Activated CD8-positive, alpha-beta T cell treated with anti-CD3 and anti-CD28 coated beads for 36 hours (primary cell): ENCODE measurements at regions not wholly inside any gene's neighbourhood (a gene's known extent, or its start where the extent isn't known, plus 50 kb on each side); places are given as distances from the start of the nearest gene placed in this dataset.

Source experiments
- ATAC-seq: fragments of 200-7000 bp; cut with Tn5 transposase; one replicate; pipeline ENCODE4 v1.10.0; 2021; ENCODE audit warnings: mild to moderate bottlenecking, moderate library complexity
- CTCF ChIA-PET: fragments of 350-600 bp; sonication (Branson Sonifier 250); formaldehyde crosslinking; loops from one replicate; lab custom pipeline; 2021; ENCODE audit warnings: antibody characterized with exemption; lab: Charles Lee
- POLR2A ChIA-PET: fragments of 350-600 bp; sonication (Branson Sonifier 250); formaldehyde crosslinking; loops from one replicate; lab custom pipeline; 2021; ENCODE audit warnings: antibody characterized with exemption; lab: Charles Lee
- DNase-seq: peaks from one replicate; pipeline ENCODE4 v3.0.0-alpha.2; 2020
- H3K27ac Mint-ChIP-seq: one replicate; pipeline ENCODE4 v1.8.0; 2021; ENCODE audit warnings: mild to moderate bottlenecking, mixed read lengths
- H3K27me3 Mint-ChIP-seq: one replicate; pipeline ENCODE4 v1.8.0; 2021; ENCODE audit warnings: mixed read lengths
- H3K36me3 Mint-ChIP-seq: one replicate; pipeline ENCODE4 v1.8.0; 2021; ENCODE audit warnings: low read depth, mixed read lengths
- H3K4me1 Mint-ChIP-seq: one replicate; pipeline ENCODE4 v1.8.0; 2021; ENCODE audit warnings: low read depth, mixed read lengths
- H3K4me3 Mint-ChIP-seq: one replicate; pipeline ENCODE4 v1.8.0; 2021; ENCODE audit warnings: mild to moderate bottlenecking, moderate library complexity, mixed read lengths
- H3K9me3 Mint-ChIP-seq: one replicate; pipeline ENCODE4 v1.8.0; 2021; ENCODE audit warnings: mixed read lengths
- intact Hi-C: fragments of 100-400 bp; cut with micrococcal nuclease; formaldehyde crosslinking; loops from one replicate; pipeline ENCODE4 v1.10.0; 2022
- TF ChIP-seq, protein P1 (sequence below): fragments of 200-600 bp; IDR thresholded peaks from one replicate; pipeline ENCODE4 v1.8.0; 2022; ENCODE audit warnings: antibody characterized with exemption, mild to moderate bottlenecking

DNA sequence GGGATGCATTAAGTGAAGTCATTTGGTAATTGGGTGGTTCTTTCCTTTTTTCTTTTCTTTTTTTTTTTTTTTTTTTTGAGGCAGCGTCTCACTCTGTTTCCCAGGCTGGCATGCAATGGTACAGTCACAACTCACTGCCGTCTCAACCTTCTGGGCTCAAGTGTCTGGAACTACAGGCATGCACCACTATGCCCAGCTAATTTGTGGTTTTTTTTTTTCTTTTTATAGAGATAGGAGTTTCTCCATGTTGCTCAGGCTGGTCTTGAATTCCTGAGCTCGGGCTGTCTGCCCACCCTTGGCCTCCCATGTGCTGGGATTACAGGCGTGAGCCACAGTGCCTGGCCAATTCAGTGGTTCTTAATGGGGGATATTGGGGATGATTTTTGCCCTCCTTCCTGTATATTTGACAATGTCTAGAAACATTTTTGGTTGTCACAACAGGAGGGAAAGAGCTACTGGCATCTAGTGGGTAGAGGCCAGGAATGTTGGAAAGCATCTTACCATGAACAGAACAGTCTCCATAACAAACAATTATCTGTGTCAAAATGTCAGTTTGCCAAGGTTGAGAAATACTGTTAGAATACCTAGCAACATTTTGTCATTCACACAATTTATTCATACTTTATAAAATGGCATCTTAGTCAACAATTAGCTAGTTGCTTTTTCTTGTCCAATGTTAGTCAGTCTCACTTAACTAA, 79.4 kb upstream of the CNTN3 start:
- POLR2A ChIA-PET: no interaction called here
- H3K36me3 Mint-ChIP-seq: no peaks in the 10 kb centered on the region
- no peaks in the 10 kb centered on the region for H3K27me3 Mint-ChIP-seq
- no peaks in the 10 kb centered on the region for H3K4me1 Mint-ChIP-seq
- no peak overlapping the region for H3K27ac Mint-ChIP-seq
- TF ChIP-seq, protein P1, sequence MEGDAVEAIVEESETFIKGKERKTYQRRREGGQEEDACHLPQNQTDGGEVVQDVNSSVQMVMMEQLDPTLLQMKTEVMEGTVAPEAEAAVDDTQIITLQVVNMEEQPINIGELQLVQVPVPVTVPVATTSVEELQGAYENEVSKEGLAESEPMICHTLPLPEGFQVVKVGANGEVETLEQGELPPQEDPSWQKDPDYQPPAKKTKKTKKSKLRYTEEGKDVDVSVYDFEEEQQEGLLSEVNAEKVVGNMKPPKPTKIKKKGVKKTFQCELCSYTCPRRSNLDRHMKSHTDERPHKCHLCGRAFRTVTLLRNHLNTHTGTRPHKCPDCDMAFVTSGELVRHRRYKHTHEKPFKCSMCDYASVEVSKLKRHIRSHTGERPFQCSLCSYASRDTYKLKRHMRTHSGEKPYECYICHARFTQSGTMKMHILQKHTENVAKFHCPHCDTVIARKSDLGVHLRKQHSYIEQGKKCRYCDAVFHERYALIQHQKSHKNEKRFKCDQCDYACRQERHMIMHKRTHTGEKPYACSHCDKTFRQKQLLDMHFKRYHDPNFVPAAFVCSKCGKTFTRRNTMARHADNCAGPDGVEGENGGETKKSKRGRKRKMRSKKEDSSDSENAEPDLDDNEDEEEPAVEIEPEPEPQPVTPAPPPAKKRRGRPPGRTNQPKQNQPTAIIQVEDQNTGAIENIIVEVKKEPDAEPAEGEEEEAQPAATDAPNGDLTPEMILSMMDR: no peak
- DNase-seq (no peak), ATAC-seq (no peak)
- intact Hi-C loops: no loop called here
- H3K9me3 Mint-ChIP-seq: peaks cover 9% of the 10 kb centered on the region
- H3K4me3 Mint-ChIP-seq: no peak overlapping the region
- CTCF ChIA-PET: no interaction called here

DNA sequence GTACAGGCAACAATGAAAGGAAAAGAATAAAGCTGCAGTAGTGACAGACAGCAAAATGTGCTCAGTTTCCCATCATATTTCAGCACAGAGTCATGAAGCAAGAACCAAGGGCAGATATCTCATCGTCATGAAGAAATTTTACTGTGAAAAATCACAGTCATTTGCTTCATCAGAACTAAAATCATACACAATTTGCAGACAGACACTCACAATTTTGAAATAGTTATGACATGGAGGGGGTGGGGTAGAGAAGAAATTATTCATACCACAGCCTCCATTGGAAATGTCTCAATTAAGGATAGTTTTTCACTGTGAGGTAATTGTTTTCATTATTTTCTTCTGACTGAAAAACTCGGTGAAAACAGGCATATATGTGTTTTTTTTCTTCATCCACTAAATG, 78.8 kb upstream of the CNTN3 start:
- Mint-ChIP-seq H3K4me3 (no peak overlapping the region), H3K27ac (no peak overlapping the region), H3K27me3 (no peaks in the 10 kb centered on the region), H3K4me1 (no peaks in the 10 kb centered on the region), H3K36me3 (no peaks in the 10 kb centered on the region), H3K9me3 (peaks cover 9% of the 10 kb centered on the region)
- DNase-seq (no peak), ATAC-seq (no peak)
- ChIA-PET POLR2A (no interaction called here), CTCF (no interaction called here)
- intact Hi-C loops: no loop called here
- TF ChIP-seq, protein P1: no peak

DNA sequence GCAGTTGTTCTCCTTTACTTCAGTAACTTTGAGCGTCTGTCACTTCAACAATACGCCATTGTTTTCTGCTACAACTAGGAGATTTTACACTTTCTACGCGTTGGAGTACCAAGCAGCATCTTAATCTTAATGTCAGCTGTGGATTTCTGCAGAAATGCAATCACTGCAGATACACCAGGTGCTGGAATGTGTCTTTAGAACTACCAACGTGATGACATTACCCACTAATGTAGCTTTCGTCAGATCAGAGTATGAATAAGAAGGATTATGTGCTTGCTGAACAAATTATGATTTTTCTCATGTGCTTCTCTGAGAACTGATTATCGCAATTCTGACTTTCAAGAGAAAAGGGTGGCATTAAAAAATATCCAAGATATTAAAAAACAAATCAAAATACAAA, 77.5 kb upstream of the CNTN3 start:
- Mint-ChIP-seq H3K36me3 (peaks cover 1% of the 10 kb centered on the region), H3K4me1 (no peaks in the 10 kb centered on the region), H3K27ac (no peak overlapping the region), H3K27me3 (no peaks in the 10 kb centered on the region), H3K9me3 (peaks cover 11% of the 10 kb centered on the region), H3K4me3 (no peak overlapping the region)
- TF ChIP-seq, protein P1: no peak
- CTCF ChIA-PET: no interaction called here
- POLR2A ChIA-PET: no interaction called here
- no peak for DNase-seq
- intact Hi-C loops: no loop called here
- ATAC-seq: no peak

DNA sequence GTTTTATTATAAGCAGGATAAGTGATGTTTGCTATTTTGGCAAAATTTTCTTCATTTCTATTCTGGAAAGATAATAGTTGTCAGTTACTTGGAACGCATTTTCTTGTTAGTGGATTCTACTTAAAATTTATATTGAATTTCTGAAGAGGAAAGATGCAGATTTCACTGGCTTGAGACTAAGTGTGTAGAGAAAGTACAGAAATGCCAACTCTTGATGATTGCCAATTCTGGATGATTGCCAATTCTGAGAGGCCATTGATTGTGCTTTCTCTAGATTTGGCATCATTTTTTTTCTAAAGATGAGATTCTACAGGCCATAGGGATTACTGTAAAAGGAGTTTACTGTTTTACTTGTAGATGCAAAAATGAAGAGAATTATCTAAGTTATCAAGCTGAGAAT, 58.9 kb upstream of the CNTN3 start:
- H3K9me3 Mint-ChIP-seq: peaks cover 9% of the 10 kb centered on the region
- H3K4me1 Mint-ChIP-seq: no peaks in the 10 kb centered on the region
- H3K4me3 Mint-ChIP-seq: no peak overlapping the region
- no peaks in the 10 kb centered on the region for H3K36me3 Mint-ChIP-seq
- TF ChIP-seq, protein P1: no peak
- no peak overlapping the region for H3K27ac Mint-ChIP-seq
- no peaks in the 10 kb centered on the region for H3K27me3 Mint-ChIP-seq
- no peak for DNase-seq
- intact Hi-C loops: no loop called here
- POLR2A ChIA-PET: no interaction called here
- CTCF ChIA-PET: no interaction called here
- ATAC-seq: no peak

DNA sequence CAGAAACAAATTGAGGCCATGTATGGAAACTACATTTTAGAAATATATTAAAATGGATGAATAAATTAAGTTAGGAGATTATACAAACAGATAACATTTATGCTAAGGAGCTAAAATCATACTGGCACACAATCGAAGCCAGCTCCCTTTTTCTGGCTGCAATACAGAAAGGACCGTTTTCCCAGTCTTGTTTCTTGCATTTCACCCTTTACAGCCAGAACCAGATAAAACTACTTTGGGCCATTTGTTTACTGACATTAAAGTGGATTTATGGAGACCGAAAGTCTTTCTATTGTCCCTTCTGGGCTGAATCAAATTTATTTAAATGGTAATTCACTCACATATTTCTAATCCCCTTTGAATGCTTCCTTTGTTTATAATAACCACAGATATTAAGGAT, 50.1 kb upstream of the CNTN3 start:
- POLR2A ChIA-PET: no interaction called here
- H3K27me3 Mint-ChIP-seq: no peaks in the 10 kb centered on the region
- no peaks in the 10 kb centered on the region for H3K36me3 Mint-ChIP-seq
- no peak overlapping the region for H3K27ac Mint-ChIP-seq
- intact Hi-C loops: no loop called here
- no peak overlapping the region for H3K4me3 Mint-ChIP-seq
- TF ChIP-seq, protein P1: no peak
- CTCF ChIA-PET: no interaction called here
- ATAC-seq (no peak), DNase-seq (no peak)
- H3K9me3 Mint-ChIP-seq: peaks cover 11% of the 10 kb centered on the region
- H3K4me1 Mint-ChIP-seq: no peaks in the 10 kb centered on the region
